RKO (cell line): ENCODE measurements at regions not wholly inside any gene's neighbourhood (a gene's known extent, or its start where the extent isn't known, plus 50 kb on each side); places are given as distances from the start of the nearest gene placed in this dataset.

Source experiments
- DNase-seq: peaks from one replicate; pipeline ENCODE4 v3.0.0-alpha.2; 2016; ENCODE audit warnings: low spot score

GRCh38 chr3:132822837-132823236, 100.6 kb upstream of the NPHP3 start:
- DNase-seq: no peak

- DNase-seq: no peak
Measured at GRCh38 chr3:132822266-132822665, 100.1 kb upstream of the NPHP3 start.

- no peak for DNase-seq
Measured at GRCh38 chr3:132821314-132821713, 99.1 kb upstream of the NPHP3 start.

DNA sequence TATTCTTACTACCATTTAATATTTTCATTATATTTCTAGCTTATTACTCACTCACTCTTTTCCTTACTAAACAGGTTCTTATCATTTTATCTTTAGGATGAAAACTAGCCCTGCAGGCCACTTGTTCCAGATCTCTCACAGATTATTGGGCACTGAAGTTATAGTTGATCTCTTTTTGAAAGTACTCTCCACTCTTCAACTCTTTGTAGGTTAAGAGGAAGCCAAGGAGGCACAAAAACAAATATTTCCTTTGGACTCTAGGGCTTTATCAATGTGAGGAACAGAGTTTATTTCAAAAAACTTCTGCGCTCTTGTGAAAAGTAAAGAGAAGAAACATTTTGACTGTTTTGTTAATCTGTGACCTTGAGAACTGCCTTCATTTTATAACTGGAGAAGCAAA, 96.0 kb upstream of the NPHP3 start:
- DNase-seq: no peak

DNA sequence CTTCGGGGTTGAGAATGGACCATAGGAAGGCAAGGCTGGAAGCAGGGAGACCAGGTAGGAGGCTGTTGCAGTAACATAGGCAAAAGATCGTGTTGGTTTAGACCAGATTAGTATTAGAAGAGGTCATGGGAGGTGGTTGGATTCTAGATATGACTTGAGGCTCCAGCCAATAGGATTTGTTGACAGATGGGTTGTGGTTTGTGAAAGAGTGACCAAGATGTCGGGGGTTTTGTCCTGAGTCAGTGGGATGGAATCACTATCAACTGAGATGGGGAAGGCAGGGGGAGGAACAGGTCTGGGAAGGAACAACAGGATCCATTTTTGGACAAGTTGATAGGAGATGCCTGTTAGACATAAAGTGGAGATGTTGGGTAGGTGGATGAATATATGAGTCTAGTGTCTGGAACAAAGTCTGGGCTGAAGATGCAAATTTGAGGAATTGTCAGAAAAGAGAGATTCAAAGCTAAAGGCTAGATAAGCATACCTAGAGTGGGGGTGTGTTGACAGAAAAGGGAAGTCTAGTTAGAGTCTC, 95.5 kb upstream of the NPHP3 start:
- DNase-seq: no peak

DNA sequence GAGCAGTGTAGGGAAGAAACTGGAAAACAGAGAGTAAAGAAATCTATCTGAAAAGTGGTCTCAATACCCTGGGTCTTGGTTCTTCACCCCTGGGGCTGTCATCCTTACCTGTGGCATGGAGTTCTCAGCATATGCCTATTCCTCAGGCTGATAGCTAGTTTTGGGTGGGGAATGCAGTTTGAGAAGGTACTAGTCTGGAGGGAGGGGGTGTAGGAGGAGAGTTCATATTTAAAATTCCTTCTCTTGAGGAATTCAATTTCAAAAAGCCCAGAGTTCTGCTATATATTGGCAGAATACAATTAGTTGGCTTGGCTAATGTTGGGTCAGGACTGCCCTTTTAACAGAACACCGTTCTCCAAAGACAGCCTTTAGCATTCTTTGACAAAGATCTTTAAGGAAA, 82.9 kb upstream of the NPHP3 start:
- DNase-seq: no peak

DNA sequence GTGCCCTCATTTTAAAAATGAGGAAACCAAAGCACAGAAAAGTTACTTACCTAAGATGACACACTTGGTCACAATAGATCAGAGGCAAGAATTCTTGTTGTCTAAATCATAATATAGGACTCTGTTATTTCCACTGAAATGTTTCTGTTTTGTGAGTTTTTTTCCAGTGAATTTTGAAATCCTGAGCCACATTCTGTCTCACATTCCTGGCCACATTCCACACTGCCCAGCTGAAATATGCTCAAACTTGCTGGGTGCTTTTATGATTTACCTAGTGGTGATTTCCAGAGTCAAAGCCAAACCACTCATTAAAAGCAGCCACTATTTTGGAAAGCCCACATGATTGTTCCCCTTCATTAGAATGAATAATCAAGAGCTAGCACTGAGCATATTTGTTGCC, 82.3 kb upstream of the NPHP3 start:
- no peak for DNase-seq

GRCh38 chr3:132803889-132804288, 81.7 kb upstream of the NPHP3 start:
- DNase-seq: no peak

DNA sequence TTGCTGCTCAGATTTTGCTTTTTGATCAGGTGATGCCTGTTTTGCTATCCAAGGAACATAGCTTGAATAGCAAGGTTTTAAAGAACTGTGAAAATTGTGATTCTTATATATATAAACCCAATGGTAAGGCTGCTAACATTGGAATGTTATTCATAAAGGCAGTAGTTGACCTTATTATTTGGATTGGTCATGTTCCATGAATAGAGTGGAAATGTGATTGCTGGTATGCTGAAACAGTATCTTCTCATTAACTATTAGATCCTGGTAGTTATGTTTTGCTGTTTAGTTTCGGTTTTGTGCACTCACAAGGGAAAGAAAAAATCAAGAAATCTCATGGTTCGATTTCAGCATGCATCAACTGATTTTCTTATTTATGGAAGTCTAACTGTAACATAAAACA, 78.7 kb upstream of the NPHP3 start:
- no peak for DNase-seq

GRCh38 chr3:132790806-132791205, 68.6 kb upstream of the NPHP3 start:
- DNase-seq: no peak

DNA sequence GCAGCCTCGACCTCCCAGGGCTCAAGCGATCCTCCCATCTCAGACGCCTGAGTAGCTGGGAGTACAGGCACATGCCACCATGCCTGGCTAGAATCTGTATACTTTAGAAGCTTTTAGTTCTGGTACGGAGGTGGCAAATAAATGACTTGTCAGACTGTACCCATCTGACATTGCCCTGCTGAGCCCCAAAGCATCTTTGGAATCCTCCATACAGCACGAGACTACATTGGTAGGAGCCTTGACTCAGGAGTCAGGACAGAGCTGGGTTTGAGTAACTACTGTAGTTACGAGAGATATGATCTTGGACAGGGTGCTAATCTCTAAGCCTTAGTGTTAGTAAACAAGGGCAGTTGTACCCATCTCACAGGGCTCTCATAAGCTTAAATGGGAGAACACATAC, 67.8 kb upstream of the NPHP3 start:
- no peak for DNase-seq

GRCh38 chr3:132788301-132788671, 66.1 kb upstream of the NPHP3 start:
- peak; percentile 62 for DNase-seq

- no peak for DNase-seq
Measured at GRCh38 chr3:132787616-132788300, 65.5 kb upstream of the NPHP3 start.

DNA sequence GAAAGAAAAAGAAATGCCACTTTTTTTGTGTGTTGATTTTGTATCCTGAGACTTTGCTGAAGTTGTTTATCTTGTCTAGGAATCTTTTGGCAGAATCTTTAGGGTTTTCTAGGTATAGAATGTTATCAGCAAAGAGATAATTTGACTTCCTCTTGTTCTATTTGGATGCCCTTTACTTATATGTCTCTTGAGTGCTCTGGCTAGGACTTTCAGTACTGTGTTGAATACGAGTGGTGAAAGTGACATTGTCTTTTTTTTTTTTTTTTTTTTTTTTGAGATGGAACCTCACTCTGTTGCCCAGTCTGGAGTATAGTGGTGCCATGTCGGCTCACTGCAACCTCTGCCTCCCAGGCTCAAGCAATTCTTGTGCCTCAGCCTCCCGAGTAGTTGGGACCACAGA, 64.7 kb upstream of the NPHP3 start:
- no peak for DNase-seq

DNA sequence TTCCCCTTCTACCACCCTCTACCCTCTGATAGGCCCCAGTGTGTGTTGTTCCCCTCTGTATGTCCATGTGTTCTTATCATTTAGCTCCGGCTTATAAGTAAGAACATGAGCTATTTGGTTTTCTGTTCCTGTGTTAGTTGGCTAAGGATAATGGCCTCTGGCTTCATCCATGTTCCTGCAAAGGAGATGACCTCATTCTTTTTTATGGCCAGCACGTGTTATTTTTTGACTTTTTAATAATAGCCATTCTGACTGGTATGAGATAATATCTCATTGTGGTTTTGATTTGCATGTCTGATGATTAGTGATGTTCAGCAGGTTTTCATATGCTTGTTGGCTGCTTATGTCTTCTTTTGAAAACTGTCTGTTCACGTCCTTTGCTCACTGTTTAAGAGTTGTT, 63.1 kb upstream of the NPHP3 start:
- no peak for DNase-seq

DNA sequence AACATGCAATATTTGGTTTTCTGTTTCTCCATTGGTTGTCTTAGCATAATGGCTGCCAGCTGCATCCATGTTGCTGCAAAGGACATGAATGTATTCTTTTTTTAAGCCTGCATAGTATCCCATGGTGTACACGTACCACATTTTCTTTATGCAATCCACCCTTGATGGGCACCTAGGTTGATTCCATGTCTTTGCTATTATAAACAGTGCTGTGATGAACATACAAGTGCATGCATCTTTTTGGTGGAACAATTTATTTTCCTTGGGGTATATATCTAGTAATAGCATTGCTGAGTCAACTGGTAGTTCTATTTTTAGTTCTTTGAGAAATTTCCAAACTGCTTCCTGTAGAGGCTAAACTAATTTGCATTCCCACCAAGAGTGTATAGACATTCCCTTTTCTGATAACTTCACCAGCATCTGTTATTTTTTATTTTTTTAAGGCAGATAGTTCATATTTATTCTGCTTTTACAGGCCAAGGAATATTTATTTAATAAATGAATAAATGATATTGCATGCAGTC, 62.4 kb upstream of the NPHP3 start:
- DNase-seq: no peak

- no peak for DNase-seq
Measured at GRCh38 chr3:132783152-132783551, 60.9 kb upstream of the NPHP3 start.

DNA sequence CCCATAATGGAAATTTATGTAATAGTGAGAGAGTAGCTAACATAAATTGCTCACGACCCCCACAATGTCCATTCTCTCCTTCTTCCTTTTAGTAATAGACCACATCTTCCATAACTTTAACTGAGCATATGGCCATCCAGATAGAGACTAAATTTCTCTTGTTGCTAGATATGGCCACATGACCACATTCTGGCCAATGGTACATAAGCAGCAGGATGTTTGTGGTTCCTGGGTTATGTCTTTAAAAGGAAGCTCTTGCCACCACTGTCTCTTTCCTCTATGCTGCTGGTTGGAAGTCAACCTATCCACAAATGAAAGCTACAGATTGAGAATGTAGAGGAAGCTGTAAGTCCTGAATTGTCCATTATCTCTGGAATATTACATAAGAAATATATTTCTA, 59.7 kb upstream of the NPHP3 start:
- no peak for DNase-seq

GRCh38 chr3:132777171-132777570, 55.0 kb upstream of the NPHP3 start:
- no peak for DNase-seq

DNA sequence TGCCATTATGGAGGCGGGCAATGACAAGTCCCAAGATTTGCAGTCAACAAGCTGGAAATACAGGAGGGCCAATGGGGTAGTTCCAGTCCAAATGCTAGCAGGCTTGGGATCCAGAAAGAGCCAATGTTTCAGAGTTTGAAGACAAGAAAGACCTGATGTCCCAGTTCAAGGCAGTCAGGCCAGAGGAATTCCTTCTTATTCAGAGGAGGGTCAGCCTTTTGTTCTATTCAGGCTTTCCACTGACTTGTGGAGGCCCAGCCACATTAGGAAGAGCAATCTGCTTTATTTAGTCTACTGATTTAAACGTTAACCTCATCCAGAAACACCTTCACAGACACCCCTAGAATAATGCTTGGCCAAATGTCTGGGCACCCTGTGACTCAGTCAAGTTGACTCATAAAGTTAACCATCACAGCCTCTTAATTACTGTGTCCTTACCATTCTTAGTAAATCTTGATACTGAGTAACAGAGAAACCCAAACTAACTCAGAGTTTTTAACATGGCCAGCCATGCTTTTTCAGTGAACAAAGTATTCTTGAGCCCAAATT, 50.9 kb upstream of the NPHP3 start:
- DNase-seq: peak; percentile 32

DNA sequence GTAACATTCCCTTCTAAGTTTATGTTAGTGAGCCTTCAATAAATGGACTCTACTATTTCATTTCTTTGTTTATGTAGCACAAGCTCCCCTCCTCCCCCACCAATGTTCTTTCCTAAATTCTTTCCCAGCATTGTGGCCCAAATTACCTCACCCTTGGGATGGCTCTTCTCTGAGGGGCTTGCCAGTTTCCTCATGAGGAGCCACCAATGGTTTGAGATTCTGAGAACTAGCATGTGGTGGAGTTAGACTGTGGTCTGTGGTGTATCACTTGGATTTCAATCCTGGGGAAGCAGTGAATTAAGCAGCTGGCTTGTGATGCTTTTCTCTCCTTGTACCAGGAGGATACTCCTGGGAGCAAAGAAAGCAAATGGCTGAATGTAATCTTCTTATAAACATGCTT, 50.0 kb upstream of the NPHP3 start:
- DNase-seq: no peak
